ENCODE measurements at regions not wholly inside any gene's neighbourhood (a gene's known extent, or its start where the extent isn't known, plus 50 kb on each side); places are given as distances from the start of the nearest gene placed in this dataset.

DNA sequence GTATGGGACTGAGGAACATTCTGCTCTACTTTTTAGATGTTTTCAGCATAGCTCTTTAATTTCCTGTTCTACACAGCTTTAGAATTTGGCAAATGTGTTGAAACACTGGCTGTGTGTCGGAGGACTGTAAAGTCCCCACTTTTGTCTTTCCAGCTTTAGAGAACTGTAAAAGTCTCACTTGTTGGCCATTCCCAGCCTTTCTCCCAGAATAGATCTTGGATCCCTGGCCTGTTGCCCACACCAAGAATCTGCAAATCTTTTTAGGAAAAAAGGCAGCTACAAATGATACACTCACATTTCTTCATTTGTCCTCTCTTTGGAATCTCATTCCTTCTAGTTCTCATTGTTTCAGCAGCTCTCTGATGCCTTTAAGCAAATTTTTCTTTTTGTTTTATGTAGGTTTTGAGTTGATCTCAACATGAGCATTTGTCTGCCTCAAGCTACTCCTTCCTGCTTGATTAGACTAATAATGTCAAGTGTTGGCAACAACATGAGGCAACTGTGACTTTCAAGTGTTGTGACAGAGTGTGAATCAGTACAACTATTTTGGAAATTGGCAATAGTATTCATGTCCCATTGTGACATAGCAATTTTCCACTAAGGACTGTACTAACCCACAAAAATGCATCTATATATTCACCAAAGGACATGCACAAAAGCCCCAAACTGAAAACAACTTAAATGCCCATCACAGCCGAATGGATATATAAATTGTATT is 610.8 kb downstream of the EPHA4 start:
- no peaks in the 10 kb centered on the region for H3K9me3 ChIP-seq (ENCODE audit: control insufficient read depth, insufficient read depth, low read length)
- no peak overlapping the region for H3K9ac ChIP-seq (ENCODE audit: low read depth, low read length)
- no peaks in the 10 kb centered on the region for H3K27me3 ChIP-seq (ENCODE audit: control insufficient read depth, insufficient read depth, low read length)
- no peak overlapping the region for H3K4me3 ChIP-seq (ENCODE audit: low read depth, low read length)
- H3K4me1 ChIP-seq (ENCODE audit: control insufficient read depth, insufficient read depth, low read length): no peaks in the 10 kb centered on the region
- no peaks in the 10 kb centered on the region for H3K36me3 ChIP-seq (ENCODE audit: control insufficient read depth, insufficient read depth, low read length)

DNA sequence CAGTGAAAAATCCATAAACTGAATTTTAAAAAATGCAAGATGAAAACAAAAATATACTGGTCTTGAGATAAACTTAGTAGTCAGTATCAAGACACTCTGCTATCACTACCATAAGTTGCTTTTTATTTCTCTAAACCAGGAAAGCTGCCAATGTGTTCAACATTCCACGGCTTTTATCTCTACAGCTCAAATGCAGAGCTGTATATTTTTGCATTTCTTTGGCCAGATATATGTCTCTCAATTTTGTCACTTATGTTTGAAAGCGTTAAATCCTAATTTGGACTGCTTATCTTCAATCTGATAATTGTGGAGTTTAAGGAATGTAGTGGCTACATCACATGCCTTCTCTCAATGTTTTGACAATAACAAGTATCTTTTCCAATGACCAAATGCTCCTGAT is 609.5 kb downstream of the EPHA4 start:
- H3K27me3 ChIP-seq (ENCODE audit: control insufficient read depth, insufficient read depth, low read length): no peaks in the 10 kb centered on the region
- H3K9me3 ChIP-seq (ENCODE audit: control insufficient read depth, insufficient read depth, low read length): no peaks in the 10 kb centered on the region
- no peaks in the 10 kb centered on the region for H3K36me3 ChIP-seq (ENCODE audit: control insufficient read depth, insufficient read depth, low read length)
- H3K4me3 ChIP-seq (ENCODE audit: low read depth, low read length): no peak overlapping the region
- H3K9ac ChIP-seq (ENCODE audit: low read depth, low read length): no peak overlapping the region
- no peaks in the 10 kb centered on the region for H3K4me1 ChIP-seq (ENCODE audit: control insufficient read depth, insufficient read depth, low read length)

- H3K27me3 ChIP-seq (ENCODE audit: control insufficient read depth, insufficient read depth, low read length): no peaks in the 10 kb centered on the region
- H3K4me1 ChIP-seq (ENCODE audit: control insufficient read depth, insufficient read depth, low read length): no peaks in the 10 kb centered on the region
- no peak overlapping the region for H3K9ac ChIP-seq (ENCODE audit: low read depth, low read length)
- no peak overlapping the region for H3K4me3 ChIP-seq (ENCODE audit: low read depth, low read length)
- H3K9me3 ChIP-seq (ENCODE audit: control insufficient read depth, insufficient read depth, low read length): no peaks in the 10 kb centered on the region
- no peaks in the 10 kb centered on the region for H3K36me3 ChIP-seq (ENCODE audit: control insufficient read depth, insufficient read depth, low read length)
Measured at GRCh38 chr2:220963076-220963475, 609.0 kb downstream of the EPHA4 start.

DNA sequence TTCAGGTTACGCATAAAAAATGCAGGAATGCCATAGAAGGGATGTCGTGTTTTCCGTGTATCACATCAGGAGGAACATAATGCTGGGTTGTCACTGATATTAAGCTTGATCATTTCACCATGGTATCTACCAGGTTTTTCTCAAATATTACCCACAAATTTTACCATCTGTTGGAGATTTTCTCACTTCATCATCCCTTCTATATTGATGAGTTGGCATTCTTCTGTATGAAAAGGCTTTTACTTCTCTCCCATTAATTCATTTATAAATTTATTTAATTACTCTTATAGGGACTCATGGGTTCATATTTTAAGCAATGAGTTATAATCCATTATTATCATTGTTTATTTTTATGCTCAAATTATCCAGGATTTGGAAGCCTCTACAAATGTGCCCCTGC is 608.2 kb downstream of the EPHA4 start:
- Histone ChIP-seq H3K4me1 (ENCODE audit: control insufficient read depth, insufficient read depth, low read length) (no peaks in the 10 kb centered on the region), H3K9me3 (ENCODE audit: control insufficient read depth, insufficient read depth, low read length) (no peaks in the 10 kb centered on the region), H3K36me3 (ENCODE audit: control insufficient read depth, insufficient read depth, low read length) (no peaks in the 10 kb centered on the region), H3K27me3 (ENCODE audit: control insufficient read depth, insufficient read depth, low read length) (no peaks in the 10 kb centered on the region), H3K9ac (ENCODE audit: low read depth, low read length) (no peak overlapping the region), H3K4me3 (ENCODE audit: low read depth, low read length) (no peak overlapping the region)

DNA sequence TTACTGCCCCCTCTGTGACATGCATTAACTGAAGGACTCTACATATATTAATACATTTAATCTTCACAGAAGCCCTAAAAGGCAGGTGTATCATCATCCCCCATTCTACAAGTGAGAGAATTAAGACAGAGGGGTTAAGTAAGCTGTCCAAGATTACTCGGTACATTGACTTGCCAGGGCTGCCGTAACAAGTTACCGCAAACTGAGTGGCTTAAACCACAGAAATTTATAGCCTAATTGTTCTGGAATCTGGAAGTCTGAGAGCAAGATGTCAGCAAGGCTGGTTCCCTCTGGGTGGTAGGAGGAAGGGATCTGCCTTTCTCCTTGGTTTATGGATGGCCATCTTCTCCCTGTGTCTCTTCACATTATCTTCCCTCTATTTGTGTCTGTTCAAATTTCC is 605.5 kb downstream of the EPHA4 start:
- no peaks in the 10 kb centered on the region for H3K9me3 ChIP-seq (ENCODE audit: control insufficient read depth, insufficient read depth, low read length)

DNA sequence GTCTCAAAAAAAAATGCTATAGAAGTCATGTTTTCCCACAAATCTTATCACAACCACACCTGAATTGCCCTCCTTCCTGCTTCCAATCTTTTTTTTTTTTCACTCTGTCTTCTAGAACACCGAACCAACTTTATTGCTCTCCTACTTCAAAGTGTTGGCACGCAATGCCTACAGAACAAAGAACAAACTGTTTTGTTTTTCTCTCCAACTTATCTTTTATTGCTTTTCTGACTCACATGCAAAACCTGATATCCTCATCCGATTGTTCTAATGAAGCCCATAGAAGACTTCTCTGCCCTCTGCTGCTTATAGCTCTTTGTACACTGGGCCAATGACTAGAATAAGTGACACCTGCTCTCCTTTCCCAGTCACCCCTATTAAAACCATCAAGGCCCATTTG is 602.8 kb downstream of the EPHA4 start:
- Histone ChIP-seq H3K27me3 (ENCODE audit: control insufficient read depth, insufficient read depth, low read length) (no peaks in the 10 kb centered on the region), H3K36me3 (ENCODE audit: control insufficient read depth, insufficient read depth, low read length) (no peaks in the 10 kb centered on the region), H3K4me3 (ENCODE audit: low read depth, low read length) (no peak overlapping the region), H3K9me3 (ENCODE audit: control insufficient read depth, insufficient read depth, low read length) (no peaks in the 10 kb centered on the region), H3K9ac (ENCODE audit: low read depth, low read length) (no peak overlapping the region), H3K4me1 (ENCODE audit: control insufficient read depth, insufficient read depth, low read length) (no peaks in the 10 kb centered on the region)

More for the DNA sequence above, 605.5 kb downstream of the EPHA4 start:
- Histone ChIP-seq H3K36me3 (ENCODE audit: control insufficient read depth, insufficient read depth, low read length) (no peaks in the 10 kb centered on the region), H3K27me3 (ENCODE audit: control insufficient read depth, insufficient read depth, low read length) (no peaks in the 10 kb centered on the region), H3K4me1 (ENCODE audit: control insufficient read depth, insufficient read depth, low read length) (no peaks in the 10 kb centered on the region), H3K9ac (ENCODE audit: low read depth, low read length) (no peak overlapping the region), H3K4me3 (ENCODE audit: low read depth, low read length) (no peak overlapping the region)

GRCh38 chr2:220980966-220981675 is 591.0 kb downstream of the EPHA4 start:
- H3K36me3 ChIP-seq (ENCODE audit: control insufficient read depth, insufficient read depth, low read length): no peaks in the 10 kb centered on the region
- no peak overlapping the region for H3K9ac ChIP-seq (ENCODE audit: low read depth, low read length)
- H3K9me3 ChIP-seq (ENCODE audit: control insufficient read depth, insufficient read depth, low read length): no peaks in the 10 kb centered on the region
- H3K27me3 ChIP-seq (ENCODE audit: control insufficient read depth, insufficient read depth, low read length): no peaks in the 10 kb centered on the region
- H3K4me3 ChIP-seq (ENCODE audit: low read depth, low read length): no peak overlapping the region
- no peaks in the 10 kb centered on the region for H3K4me1 ChIP-seq (ENCODE audit: control insufficient read depth, insufficient read depth, low read length)

- H3K9me3 ChIP-seq (ENCODE audit: control insufficient read depth, insufficient read depth, low read length): no peaks in the 10 kb centered on the region
Measured at GRCh38 chr2:220981926-220982325, 590.2 kb downstream of the EPHA4 start.

DNA sequence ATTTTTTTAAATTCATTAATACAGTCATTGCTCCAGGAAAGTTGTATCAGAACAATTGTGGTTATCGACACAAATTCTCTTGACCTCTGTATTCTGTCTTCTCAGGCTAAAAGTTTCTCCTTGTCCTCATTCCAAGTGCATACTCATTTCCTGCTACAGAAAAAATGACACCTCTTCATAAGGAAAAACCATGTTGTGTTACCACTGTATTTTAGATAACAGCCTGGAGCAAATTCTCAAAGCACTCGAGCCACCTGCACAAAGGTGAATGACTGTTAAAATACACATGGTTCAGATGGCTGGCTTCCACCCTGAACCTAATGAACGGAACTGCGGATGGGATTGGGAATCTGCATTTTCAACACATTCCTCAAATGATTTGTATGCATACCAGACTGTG is 586.5 kb downstream of the EPHA4 start:
- no peak overlapping the region for H3K9ac ChIP-seq (ENCODE audit: low read depth, low read length)
- no peaks in the 10 kb centered on the region for H3K36me3 ChIP-seq (ENCODE audit: control insufficient read depth, insufficient read depth, low read length)
- no peaks in the 10 kb centered on the region for H3K27me3 ChIP-seq (ENCODE audit: control insufficient read depth, insufficient read depth, low read length)
- peaks cover 3% of the 10 kb centered on the region for H3K4me1 ChIP-seq (ENCODE audit: control insufficient read depth, insufficient read depth, low read length)
- no peaks in the 10 kb centered on the region for H3K9me3 ChIP-seq (ENCODE audit: control insufficient read depth, insufficient read depth, low read length)
- no peak overlapping the region for H3K4me3 ChIP-seq (ENCODE audit: low read depth, low read length)

More at GRCh38 chr2:220981926-220982325, 590.2 kb downstream of the EPHA4 start:
- no peaks in the 10 kb centered on the region for H3K36me3 ChIP-seq (ENCODE audit: control insufficient read depth, insufficient read depth, low read length)
- H3K4me3 ChIP-seq (ENCODE audit: low read depth, low read length): no peak overlapping the region
- H3K4me1 ChIP-seq (ENCODE audit: control insufficient read depth, insufficient read depth, low read length): peaks cover 3% of the 10 kb centered on the region
- no peaks in the 10 kb centered on the region for H3K27me3 ChIP-seq (ENCODE audit: control insufficient read depth, insufficient read depth, low read length)
- H3K9ac ChIP-seq (ENCODE audit: low read depth, low read length): no peak overlapping the region

DNA sequence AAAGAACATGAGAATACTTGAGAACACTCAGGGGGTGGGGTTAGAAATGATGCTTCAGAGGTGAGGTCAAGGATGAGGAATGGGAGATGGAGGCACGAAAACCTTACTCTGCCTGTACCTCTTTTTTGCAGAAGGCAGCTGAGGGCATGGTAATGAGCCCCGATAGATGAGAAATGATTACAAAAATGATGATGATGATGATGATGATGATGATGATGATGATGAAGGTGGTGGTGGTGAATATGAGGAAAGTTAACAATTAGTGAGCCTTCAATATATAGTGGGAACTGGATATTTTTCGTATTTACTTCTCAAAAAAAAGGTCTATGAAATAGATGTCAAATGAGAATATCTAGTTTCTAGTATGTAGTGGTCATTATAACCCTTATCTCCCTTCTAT is 584.3 kb downstream of the EPHA4 start:
- Histone ChIP-seq H3K4me1 (ENCODE audit: control insufficient read depth, insufficient read depth, low read length) (peaks cover 3% of the 10 kb centered on the region), H3K9me3 (ENCODE audit: control insufficient read depth, insufficient read depth, low read length) (no peaks in the 10 kb centered on the region), H3K4me3 (ENCODE audit: low read depth, low read length) (no peak overlapping the region), H3K27me3 (ENCODE audit: control insufficient read depth, insufficient read depth, low read length) (no peaks in the 10 kb centered on the region), H3K36me3 (ENCODE audit: control insufficient read depth, insufficient read depth, low read length) (no peaks in the 10 kb centered on the region), H3K9ac (ENCODE audit: low read depth, low read length) (no peak overlapping the region)

DNA sequence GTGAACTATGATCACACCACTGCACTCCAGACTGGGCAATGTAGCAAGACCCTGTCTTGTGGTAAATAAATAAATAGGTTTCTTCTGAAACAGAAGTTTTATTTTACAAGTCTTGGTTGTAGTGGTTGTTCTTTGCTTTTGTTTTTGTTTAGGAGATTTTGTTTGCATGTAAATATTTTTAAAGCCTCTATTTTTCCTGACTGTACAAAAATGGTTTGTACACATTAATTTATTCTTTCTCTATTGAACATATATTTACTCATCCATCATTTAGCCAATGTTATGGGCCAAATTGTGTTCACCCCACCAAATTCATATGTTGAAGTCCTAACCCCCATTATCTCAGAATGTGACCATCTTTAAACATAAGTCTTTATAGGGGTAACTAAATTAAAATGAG is 580.1 kb downstream of the EPHA4 start:
- H3K9ac ChIP-seq (ENCODE audit: low read depth, low read length): no peak overlapping the region
- H3K9me3 ChIP-seq (ENCODE audit: control insufficient read depth, insufficient read depth, low read length): no peaks in the 10 kb centered on the region
- H3K4me1 ChIP-seq (ENCODE audit: control insufficient read depth, insufficient read depth, low read length): no peaks in the 10 kb centered on the region
- H3K4me3 ChIP-seq (ENCODE audit: low read depth, low read length): no peak overlapping the region
- H3K36me3 ChIP-seq (ENCODE audit: control insufficient read depth, insufficient read depth, low read length): no peaks in the 10 kb centered on the region
- no peaks in the 10 kb centered on the region for H3K27me3 ChIP-seq (ENCODE audit: control insufficient read depth, insufficient read depth, low read length)

- no peaks in the 10 kb centered on the region for H3K36me3 ChIP-seq (ENCODE audit: control insufficient read depth, insufficient read depth, low read length)
- no peaks in the 10 kb centered on the region for H3K27me3 ChIP-seq (ENCODE audit: control insufficient read depth, insufficient read depth, low read length)
- no peak overlapping the region for H3K4me3 ChIP-seq (ENCODE audit: low read depth, low read length)
- H3K9me3 ChIP-seq (ENCODE audit: control insufficient read depth, insufficient read depth, low read length): no peaks in the 10 kb centered on the region
- no peak overlapping the region for H3K9ac ChIP-seq (ENCODE audit: low read depth, low read length)
- no peaks in the 10 kb centered on the region for H3K4me1 ChIP-seq (ENCODE audit: control insufficient read depth, insufficient read depth, low read length)
Measured at GRCh38 chr2:220994846-220995245, 577.3 kb downstream of the EPHA4 start.
